Epithelial cell of proximal tubule (primary cell): ENCODE measurements at regions not wholly inside any gene's neighbourhood (a gene's known extent, or its start where the extent isn't known, plus 50 kb on each side); places are given as distances from the start of the nearest gene placed in this dataset.

Experiments
- DNase-seq: peaks from one replicate; pipeline ENCODE4 v3.0.0-alpha.2; 2011; ENCODE audit warnings: low read depth
- H3K4me3 ChIP-seq: 2 replicates; pipeline ENCODE4 v1.5.1; 2011; ENCODE audit warnings: low read depth, mild to moderate bottlenecking, low read length
- TF ChIP-seq, protein P1 (sequence below): conservative IDR thresholded peaks from 2 replicates; pipeline ENCODE4 v1.5.1; 2012; ENCODE audit warnings: low read depth, mild to moderate bottlenecking, low read length

DNA sequence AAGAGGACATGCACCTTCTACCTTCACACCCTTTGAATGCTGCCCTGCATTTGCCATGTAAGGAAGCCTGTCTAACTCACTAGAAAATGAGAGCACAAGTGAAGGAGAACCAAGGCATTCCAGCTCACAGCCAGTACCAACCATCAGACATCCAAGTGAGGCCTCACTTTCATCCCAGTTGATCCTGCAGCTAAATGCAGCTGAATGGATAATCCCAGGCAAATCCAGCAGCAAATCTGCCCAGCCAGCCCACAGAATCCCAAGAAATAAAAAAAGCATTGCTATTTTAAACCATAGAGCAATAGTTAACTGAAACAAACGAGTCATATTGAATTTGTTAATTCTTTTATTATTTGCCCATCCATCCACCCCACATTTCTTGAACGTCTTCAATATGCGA lies 112.5 kb downstream of the C4orf33 start:
- H3K4me3 ChIP-seq: no peak overlapping the region
- no peak for DNase-seq
- TF ChIP-seq, protein P1, sequence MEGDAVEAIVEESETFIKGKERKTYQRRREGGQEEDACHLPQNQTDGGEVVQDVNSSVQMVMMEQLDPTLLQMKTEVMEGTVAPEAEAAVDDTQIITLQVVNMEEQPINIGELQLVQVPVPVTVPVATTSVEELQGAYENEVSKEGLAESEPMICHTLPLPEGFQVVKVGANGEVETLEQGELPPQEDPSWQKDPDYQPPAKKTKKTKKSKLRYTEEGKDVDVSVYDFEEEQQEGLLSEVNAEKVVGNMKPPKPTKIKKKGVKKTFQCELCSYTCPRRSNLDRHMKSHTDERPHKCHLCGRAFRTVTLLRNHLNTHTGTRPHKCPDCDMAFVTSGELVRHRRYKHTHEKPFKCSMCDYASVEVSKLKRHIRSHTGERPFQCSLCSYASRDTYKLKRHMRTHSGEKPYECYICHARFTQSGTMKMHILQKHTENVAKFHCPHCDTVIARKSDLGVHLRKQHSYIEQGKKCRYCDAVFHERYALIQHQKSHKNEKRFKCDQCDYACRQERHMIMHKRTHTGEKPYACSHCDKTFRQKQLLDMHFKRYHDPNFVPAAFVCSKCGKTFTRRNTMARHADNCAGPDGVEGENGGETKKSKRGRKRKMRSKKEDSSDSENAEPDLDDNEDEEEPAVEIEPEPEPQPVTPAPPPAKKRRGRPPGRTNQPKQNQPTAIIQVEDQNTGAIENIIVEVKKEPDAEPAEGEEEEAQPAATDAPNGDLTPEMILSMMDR: no peak

DNA sequence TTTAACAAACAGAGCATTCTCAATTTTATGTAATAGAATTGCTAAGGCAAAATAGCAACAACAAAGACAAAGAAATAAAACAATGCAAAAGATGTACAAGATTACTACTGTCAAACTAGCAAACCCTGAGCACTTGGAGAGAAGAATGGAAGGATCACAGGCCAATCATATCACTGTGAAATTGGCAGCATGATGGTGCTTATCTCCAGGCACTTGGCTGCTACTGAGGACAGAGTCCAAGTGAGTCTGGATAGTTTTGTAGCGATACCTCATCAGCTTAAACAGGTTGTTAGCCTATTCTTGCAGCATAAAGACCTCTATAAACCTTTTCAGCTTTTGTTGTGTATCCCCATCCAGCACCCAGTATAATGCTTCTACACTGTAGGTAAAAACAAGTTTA lies 117.7 kb downstream of the C4orf33 start:
- TF ChIP-seq, protein P1: no peak
- H3K4me3 ChIP-seq: no peak overlapping the region
- no peak for DNase-seq

DNA sequence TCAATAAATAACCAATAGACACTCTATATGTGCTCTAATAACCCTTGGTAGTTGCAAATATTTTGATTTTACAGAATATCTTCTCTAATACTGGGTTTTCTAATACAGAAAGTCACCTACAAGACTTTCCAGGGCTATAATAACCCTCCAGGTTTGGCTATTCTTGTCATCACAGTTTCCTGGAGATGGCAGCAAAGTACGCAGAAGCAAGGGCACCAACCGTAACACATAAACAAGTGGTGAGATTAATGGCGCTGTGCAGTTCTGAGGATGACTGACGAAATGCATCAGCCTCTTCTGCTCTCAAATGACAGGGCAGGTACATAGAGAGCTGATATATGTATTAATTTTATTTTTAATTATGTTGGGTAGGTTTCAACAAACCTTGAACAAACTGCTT lies 122.4 kb downstream of the C4orf33 start:
- DNase-seq: peak; percentile 39
- no peak overlapping the region for H3K4me3 ChIP-seq
- TF ChIP-seq, protein P1: peak; percentile 76

DNA sequence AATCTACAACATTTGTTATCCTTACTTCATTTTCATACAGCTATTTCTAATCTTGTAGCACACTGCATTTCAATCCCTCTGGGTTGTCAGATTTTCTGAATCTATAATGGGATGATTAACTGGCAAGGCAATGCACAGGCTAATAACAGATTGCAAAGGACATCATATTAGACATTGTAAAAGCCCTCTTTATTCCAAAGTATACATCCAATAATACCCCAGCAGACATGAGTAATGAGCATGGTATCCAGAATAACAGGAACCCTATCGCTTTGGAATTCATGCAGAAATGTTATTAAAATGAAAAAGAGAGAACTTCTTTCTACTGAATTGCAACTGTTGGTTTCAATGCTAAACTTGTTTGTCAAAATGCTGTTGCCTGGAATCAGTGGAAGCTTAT lies 122.9 kb downstream of the C4orf33 start:
- no peak for DNase-seq
- H3K4me3 ChIP-seq: no peak overlapping the region
- TF ChIP-seq, protein P1: no peak

DNA sequence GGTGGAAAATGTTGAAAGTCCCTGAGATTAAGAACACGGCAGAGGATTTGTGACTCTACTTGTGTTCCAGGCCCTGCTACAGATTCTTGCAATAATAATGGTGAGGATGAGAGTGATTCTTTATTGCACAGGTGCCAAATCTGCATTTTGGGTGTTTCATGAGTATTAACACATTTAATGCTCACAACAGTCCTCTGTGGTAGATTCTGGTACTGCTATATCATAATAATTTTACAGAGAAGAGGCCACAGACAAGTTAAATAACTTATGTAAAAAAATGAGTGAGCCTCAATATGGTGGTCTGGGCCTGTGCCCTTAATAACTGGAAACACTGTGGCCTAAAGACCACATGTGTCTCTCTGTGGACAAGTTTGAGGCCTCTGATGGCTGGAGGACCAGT lies 124.3 kb downstream of the C4orf33 start:
- DNase-seq: no peak
- no peak overlapping the region for H3K4me3 ChIP-seq
- TF ChIP-seq, protein P1: peak; percentile 4

DNA sequence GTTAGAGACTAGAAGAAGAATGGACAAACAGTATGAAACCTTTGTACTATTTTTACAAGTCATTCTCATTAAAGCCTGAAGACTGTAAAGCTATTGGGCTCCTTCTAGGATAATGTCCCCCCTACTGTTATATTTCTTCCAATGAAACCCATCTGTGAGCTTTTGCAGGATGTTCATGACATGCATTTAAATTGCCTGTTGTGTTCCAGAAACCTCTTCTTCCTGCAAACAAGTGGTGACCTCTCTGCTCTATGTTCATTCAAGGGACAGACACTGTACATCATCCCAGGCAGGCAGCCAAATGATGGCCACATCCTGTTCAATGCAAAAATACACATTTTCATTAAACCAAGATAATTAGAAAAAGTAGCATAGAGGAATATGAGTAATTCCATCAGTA lies 128.0 kb downstream of the C4orf33 start:
- TF ChIP-seq, protein P1: no peak
- H3K4me3 ChIP-seq: no peak overlapping the region
- no peak for DNase-seq

DNA sequence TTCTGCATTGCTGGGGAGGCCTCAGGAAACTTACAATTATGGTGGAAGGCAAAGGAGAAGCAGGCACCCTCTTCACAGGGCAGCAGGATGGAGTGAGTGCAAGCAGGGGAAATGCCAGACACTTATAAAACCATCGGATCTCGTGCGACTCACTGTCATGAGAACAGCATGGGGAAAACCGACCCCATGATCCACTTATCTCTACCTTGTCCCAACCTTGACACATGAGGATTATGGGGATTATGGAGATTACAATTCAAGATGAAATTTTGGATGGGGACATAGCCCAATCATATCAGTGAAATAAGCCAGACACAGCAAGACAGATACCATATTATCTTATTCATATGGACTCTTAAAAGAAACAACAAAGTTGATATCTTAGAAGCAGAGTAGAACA lies 134.9 kb downstream of the C4orf33 start:
- no peak overlapping the region for H3K4me3 ChIP-seq
- no peak for DNase-seq
- TF ChIP-seq, protein P1: no peak
